MCF 10A (cell line): ENCODE measurements at regions not wholly inside any gene's neighbourhood (a gene's known extent, or its start where the extent isn't known, plus 50 kb on each side); places are given as distances from the start of the nearest gene placed in this dataset.

Experiments used
- BruUV-seq: library from RNA; stranded (reverse); fragments of 400-500 nt; replicated peaks from 2 replicates; lab custom pipeline; 2021; lab: Mats Ljungman, UMichigan
- CTCF ChIA-PET: fragments of 300-600 bp; sonication (Branson Sonifier 250); formaldehyde crosslinking; extraction: SDS; loops from one replicate; lab custom pipeline; 2021; ENCODE audit warnings: antibody characterized with exemption, inconsistent platforms; lab: Yijun Ruan, JAX
- POLR2A ChIA-PET: fragments of 300-600, 350-650 bp; sonication (Branson Sonifier 250); formaldehyde crosslinking; extraction: SDS; loops from one replicate; lab custom pipeline; 2020; ENCODE audit warnings: antibody characterized with exemption, inconsistent platforms; lab: Yijun Ruan, JAX
- DNase-seq: peaks from one replicate; pipeline ENCODE4 v3.0.0-alpha.2; 2018; ENCODE audit not compliant: unreplicated experiment
- H3K27ac Mint-ChIP-seq: one replicate; pipeline ENCODE4 v1.8.0; 2022; ENCODE audit warnings: mild to moderate bottlenecking, low read depth, mixed read lengths; ENCODE audit not compliant: unreplicated experiment
- H3K27me3 Mint-ChIP-seq: one replicate; pipeline ENCODE4 v1.8.0; 2022; ENCODE audit warnings: mixed read lengths; ENCODE audit not compliant: insufficient read depth, unreplicated experiment
- H3K36me3 Mint-ChIP-seq: one replicate; pipeline ENCODE4 v1.8.0; 2022; ENCODE audit warnings: mild to moderate bottlenecking, moderate library complexity, mixed read lengths; ENCODE audit not compliant: insufficient read depth, unreplicated experiment
- H3K4me1 Mint-ChIP-seq: one replicate; pipeline ENCODE4 v1.8.0; 2022; ENCODE audit warnings: mixed read lengths; ENCODE audit not compliant: insufficient read depth, unreplicated experiment
- H3K4me3 Mint-ChIP-seq: one replicate; pipeline ENCODE4 v1.8.0; 2022; ENCODE audit warnings: mild to moderate bottlenecking, moderate library complexity, mixed read lengths; ENCODE audit not compliant: unreplicated experiment
- H3K9me3 Mint-ChIP-seq: one replicate; pipeline ENCODE4 v1.8.0; 2022; ENCODE audit warnings: mixed read lengths; ENCODE audit not compliant: unreplicated experiment
- CTCF ChIP-seq: fragments of 200-600 bp; IDR thresholded peaks from one replicate; pipeline ENCODE4 v1.8.0; 2022; ENCODE audit warnings: antibody characterized with exemption, mild to moderate bottlenecking; ENCODE audit not compliant: unreplicated experiment
- intact Hi-C: fragments of 100-400 bp; cut with micrococcal nuclease; formaldehyde crosslinking; loops from 2 replicates; pipeline ENCODE4 v1.14.1; 2022

- Mint-ChIP-seq H3K27ac (no peak overlapping the region), H3K4me1 (peaks cover 9% of the 10 kb centered on the region), H3K9me3 (peaks cover 6% of the 10 kb centered on the region), H3K36me3 (no peaks in the 10 kb centered on the region), H3K4me3 (no peak overlapping the region), H3K27me3 (no peaks in the 10 kb centered on the region)
- ChIA-PET POLR2A (interaction anchor here (1.5 kb wide), 1 partner anchor 61 kb away, joined by 4 read pairs; no protein-coding TSS in a partner anchor), CTCF (no interaction called here)
- TF ChIP-seq CTCF: no peak
- no peak for DNase-seq
- no TSS peak for BruUV-seq
- intact Hi-C loops: no loop called here
Observed at GRCh38 chr3:59118928-59119327, 69.1 kb upstream of the CFAP20DC start.

- intact Hi-C loops: no loop called here
- no peak for TF ChIP-seq CTCF
- no peak for DNase-seq
- no peak overlapping the region for H3K4me3 Mint-ChIP-seq
- no peaks in the 10 kb centered on the region for H3K27me3 Mint-ChIP-seq
- H3K36me3 Mint-ChIP-seq: no peaks in the 10 kb centered on the region
- POLR2A ChIA-PET: no interaction called here
- no TSS peak for BruUV-seq
- H3K27ac Mint-ChIP-seq: no peak overlapping the region
- peaks cover 9% of the 10 kb centered on the region for H3K4me1 Mint-ChIP-seq
- H3K9me3 Mint-ChIP-seq: peaks cover 6% of the 10 kb centered on the region
- CTCF ChIA-PET: interaction anchor here (0.7 kb wide), 1 partner anchor 95 kb away, joined by 4 read pairs; no protein-coding TSS in a partner anchor
Observed at GRCh38 chr3:59117396-59117795, 67.6 kb upstream of the CFAP20DC start.

GRCh38 chr3:59116233-59116537 is 66.4 kb upstream of the CFAP20DC start:
- H3K4me1 Mint-ChIP-seq: peaks cover 9% of the 10 kb centered on the region
- intact Hi-C loops: no loop called here
- H3K27me3 Mint-ChIP-seq: no peaks in the 10 kb centered on the region
- CTCF ChIA-PET: no interaction called here
- H3K4me3 Mint-ChIP-seq: no peak overlapping the region
- DNase-seq: no peak
- no peak overlapping the region for H3K27ac Mint-ChIP-seq
- no peaks in the 10 kb centered on the region for H3K36me3 Mint-ChIP-seq
- TF ChIP-seq CTCF: no peak
- POLR2A ChIA-PET: interaction anchor here (1.1 to 1.6 kb wide), 2 partner anchors 15 to 30 kb away, joined by 3 to 5 read pairs; no protein-coding TSS in a partner anchor
- H3K9me3 Mint-ChIP-seq: peaks cover 6% of the 10 kb centered on the region
- BruUV-seq: no TSS peak

GRCh38 chr3:59115364-59116232 is 65.8 kb upstream of the CFAP20DC start:
- POLR2A ChIA-PET: interaction anchor here (1.1 to 1.6 kb wide), 2 partner anchors 14 to 29 kb away, joined by 3 to 5 read pairs; no protein-coding TSS in a partner anchor
- Mint-ChIP-seq H3K27me3 (no peaks in the 10 kb centered on the region), H3K36me3 (no peaks in the 10 kb centered on the region), H3K27ac (no peak overlapping the region), H3K9me3 (peaks cover 6% of the 10 kb centered on the region), H3K4me3 (no peak overlapping the region), H3K4me1 (peaks cover 9% of the 10 kb centered on the region)
- DNase-seq: peak; percentile 38
- intact Hi-C loops: no loop called here
- no TSS peak for BruUV-seq
- no peak for TF ChIP-seq CTCF
- CTCF ChIA-PET: interaction anchor here (0.8 to 0.9 kb wide), 2 partner anchors 53 to 121 kb away, joined by 3 to 4 read pairs; no protein-coding TSS in a partner anchor
